ENCODE measurements at regions not wholly inside any gene's neighbourhood (a gene's known extent, or its start where the extent isn't known, plus 50 kb on each side); places are given as distances from the start of the nearest gene placed in this dataset.
"Not testable (repeated sequence)": the region's sequence is repeated elsewhere in the genome, so short reads cannot be mapped to it uniquely, and the experiment has no call there.

DNA sequence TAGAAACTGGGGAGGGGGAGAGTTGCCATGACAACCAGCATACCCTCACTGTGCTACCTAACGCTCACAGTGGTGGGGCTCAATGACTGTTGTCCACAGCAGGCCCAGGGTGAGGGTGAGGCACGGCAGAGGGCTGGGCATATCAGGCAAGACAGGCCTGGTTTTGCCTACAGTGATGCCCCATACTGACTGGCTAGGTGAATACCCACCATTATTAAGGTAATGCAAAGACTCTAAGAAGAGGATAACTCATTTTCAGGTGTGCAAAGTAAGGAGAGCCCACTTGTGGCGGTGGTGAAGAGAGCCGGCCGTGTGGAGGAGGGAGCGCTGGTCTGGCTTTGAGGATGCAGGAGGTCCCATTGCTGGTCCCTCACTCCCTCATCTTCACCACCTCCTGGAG is 422.3 kb downstream of the FUT8 start:
- no peak for DNase-seq (ENCODE audit: low spot score)

DNA sequence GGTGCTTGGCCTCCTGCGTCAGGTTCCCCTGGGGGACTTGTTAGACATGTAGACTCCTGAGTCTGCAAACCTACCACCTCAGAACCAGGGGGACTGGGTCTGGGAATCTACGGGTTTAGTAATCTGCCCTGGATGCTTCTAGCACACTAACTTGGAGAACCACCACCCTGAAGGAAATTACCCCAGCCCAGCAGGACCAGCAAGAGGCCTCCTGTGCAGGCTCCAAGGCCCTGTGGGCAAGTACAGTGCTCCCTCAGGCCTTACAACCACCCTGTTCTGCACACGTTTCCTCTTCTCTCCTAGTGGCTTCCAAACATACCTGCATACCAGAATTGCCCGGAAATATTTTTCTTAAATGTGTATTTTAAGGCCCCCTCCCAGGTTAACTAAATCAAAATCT is 423.0 kb downstream of the FUT8 start:
- no peak for DNase-seq (ENCODE audit: low spot score)

DNA sequence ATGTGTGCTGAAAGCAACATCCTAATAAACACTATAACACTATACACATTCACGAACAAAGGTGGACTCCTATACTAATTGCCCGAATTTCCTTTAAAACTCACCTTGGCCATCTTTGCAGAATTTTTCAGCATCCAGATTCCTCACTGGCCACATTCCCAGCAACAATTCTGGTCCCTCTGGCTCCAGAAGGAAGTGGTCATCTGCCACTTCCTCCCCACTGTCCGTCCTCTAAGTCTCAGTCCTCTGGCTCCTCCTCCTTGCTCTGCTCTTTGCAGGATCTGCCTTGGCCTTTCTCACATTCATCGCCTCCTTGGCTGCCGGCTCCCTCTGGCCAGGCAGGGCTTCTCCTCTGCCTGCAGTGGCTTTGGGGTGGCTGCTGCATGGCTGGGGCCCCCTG is 426.0 kb downstream of the FUT8 start:
- DNase-seq (ENCODE audit: low spot score) = no peak

- DNase-seq (ENCODE audit: low spot score) = no peak
Observed at GRCh38 chr14:65840118-65840751, 427.7 kb downstream of the FUT8 start.

- DNase-seq (ENCODE audit: low spot score) = no peak
Observed at GRCh38 chr14:65840786-65841185, 428.3 kb downstream of the FUT8 start.

DNA sequence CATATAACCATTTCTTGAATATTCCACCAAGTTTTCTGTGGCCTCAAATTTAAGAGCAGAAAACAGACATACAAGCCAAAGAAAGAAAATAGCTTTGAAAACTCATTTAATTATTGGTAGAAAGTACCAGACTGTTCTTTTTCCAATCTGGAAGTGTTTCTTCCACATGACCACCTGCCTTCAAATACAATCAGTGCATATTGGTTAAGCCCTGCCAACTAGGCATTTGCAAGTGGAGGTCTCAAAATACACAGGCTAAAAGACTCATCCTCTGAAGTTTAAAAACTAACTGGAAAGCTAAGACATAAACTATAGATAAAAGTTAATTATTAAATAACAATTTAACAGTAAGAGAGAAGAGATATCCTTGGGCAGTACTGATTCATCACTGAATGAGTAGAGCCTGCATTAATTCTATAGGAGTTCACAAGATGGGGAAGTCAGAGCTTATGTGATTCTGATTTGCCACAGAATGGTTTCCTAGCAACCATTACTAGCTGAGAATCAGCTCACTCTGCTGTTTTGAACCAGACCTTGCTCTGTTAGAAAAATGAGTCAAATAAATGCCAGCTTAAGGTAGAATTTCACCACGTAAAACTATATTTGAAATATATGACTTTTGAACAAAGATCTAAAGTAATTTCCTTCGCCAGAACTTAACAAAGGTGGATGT is 433.8 kb downstream of the FUT8 start:
- no peak for DNase-seq (ENCODE audit: low spot score)

- no peak for DNase-seq (ENCODE audit: low spot score)
Observed at GRCh38 chr14:65847075-65847847, 434.7 kb downstream of the FUT8 start.

GRCh38 chr14:65847931-65848330 is 435.4 kb downstream of the FUT8 start:
- not testable (repeated sequence) for DNase-seq (ENCODE audit: low spot score)

- no peak for DNase-seq (ENCODE audit: low spot score)
Observed at GRCh38 chr14:65849091-65849490, 436.6 kb downstream of the FUT8 start.

DNA sequence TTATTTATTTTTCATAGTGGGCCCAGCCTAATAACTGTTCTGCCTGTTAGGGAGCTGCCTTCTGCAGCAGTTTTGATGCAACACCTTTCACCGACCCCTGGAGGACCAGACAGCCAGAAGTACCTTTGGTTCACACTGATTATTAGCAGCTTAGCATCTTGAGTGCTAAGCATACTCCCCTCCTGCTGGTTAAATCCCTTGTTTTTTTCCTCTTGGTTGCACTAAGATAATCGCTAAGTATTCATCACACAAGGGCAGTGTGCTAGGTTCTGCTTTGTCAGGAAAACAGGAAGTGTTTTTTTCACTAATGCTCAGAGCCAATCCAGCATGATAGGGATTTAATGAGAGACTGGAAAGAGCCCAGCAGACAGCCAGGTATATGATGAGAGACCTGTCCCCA is 437.0 kb downstream of the FUT8 start:
- no peak for DNase-seq (ENCODE audit: low spot score)

DNA sequence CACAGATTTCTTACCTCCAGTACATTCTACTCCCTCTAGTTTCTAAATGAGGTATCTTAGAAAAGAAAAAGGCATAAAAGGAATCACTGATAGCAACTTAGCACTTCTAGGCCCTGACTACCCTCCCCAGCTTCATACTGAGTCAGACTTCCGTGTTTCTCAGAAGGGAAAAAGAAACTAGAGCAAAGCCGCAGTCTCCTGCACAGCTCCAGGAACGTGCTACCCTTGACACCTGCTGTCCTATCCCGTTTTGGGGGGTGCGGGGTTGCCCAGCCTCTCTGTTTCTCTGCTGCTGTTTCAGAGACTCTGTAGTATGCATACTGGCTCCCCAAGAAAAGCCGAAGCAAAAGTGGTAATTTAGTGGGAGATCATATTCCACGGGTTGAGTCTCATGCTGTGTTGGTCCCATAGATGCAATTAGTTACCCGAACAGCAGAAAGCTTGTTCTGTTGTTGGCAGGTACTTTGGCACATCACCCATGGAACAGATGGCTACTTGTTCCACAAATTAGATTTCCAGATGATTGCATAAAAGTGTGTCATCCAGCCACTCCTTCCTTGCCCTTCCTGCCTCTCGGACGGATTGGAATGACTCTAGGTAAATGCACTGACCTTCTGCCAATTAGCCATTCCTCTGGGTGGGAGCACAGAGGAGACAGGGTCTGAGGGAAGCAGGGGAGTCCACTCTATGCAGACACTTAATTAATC is 438.1 kb downstream of the FUT8 start:
- DNase-seq (ENCODE audit: low spot score) = no peak

GRCh38 chr14:65852689-65853088 is 440.2 kb downstream of the FUT8 start:
- no peak for DNase-seq (ENCODE audit: low spot score)

GRCh38 chr14:65853407-65853955 is 441.0 kb downstream of the FUT8 start:
- DNase-seq (ENCODE audit: low spot score) = no peak

GRCh38 chr14:65854215-65854614 is 441.7 kb downstream of the FUT8 start:
- DNase-seq (ENCODE audit: low spot score) = no peak

DNA sequence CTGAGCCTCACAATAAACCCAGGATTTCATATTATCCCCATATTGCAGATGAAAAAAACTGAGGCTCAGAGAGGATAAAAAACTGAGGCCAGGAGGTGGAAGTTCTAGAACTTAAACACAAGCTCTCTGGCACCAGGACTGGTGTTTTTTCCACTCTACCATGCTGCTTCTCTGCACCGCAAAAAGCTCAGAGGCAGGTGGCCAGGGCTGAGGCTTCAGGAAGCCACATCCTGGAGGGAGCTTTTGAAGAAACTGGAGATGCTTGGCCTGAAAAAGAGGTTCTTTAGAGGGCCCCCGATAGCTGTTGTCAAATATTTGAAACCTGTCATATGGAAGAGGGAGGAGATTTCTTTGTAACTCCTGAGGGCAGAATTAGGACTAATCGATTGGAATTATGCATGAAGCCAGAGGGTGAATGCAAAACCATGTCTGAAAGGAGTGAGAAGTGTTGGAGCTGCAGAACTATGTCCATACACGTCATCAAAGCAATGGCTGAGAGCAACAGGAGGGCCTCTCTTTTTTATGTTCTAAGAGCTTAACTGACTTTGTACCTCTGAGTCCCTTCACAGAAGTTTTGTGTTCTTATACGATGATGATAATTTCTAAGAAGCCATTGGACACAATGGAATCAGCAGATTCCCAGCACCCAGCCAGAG is 448.6 kb downstream of the FUT8 start:
- no peak for DNase-seq (ENCODE audit: low spot score)

- no peak for DNase-seq (ENCODE audit: low spot score)
Observed at GRCh38 chr14:65864549-65864948, 452.0 kb downstream of the FUT8 start.

DNA sequence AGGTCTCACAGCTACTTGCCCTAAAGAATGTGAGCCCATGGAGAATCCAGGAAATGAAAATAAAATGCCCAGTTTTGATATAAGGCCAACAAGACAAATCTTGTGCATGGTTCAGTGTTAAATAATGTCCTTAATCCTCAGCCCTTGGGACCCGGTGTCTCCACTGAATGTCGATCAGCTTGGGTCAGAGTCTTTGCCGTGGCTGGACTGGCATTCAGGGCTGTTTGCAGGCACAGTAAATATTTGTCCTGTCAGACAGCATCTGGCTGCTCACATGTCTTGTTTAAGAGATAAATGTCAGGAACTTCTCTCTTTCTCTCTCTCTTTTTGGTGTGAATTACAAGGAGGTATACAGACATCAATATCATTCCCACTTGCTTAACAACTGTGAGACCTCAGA is 452.5 kb downstream of the FUT8 start:
- no peak for DNase-seq (ENCODE audit: low spot score)

DNA sequence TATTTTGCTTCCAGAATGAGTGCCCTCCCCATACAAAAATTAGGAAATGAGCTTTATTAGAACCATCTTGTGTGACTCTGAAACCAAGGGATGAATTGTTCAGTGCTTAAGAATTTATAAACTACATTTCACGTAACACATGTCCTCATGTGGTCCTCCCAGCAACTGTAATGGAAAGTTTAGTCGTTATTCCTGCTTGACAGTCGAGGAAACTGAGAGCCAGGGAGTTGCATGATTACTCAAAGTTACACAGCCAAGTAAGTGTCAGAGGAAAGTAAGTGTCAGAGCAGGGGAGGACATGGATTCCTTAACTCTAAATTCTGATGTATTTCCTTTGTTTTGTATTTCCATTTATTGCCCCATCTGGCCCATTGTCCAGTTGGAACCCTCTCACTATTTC is 453.9 kb downstream of the FUT8 start:
- DNase-seq (ENCODE audit: low spot score) = no peak

GRCh38 chr14:65866886-65867285 is 454.4 kb downstream of the FUT8 start:
- DNase-seq (ENCODE audit: low spot score) = no peak

DNA sequence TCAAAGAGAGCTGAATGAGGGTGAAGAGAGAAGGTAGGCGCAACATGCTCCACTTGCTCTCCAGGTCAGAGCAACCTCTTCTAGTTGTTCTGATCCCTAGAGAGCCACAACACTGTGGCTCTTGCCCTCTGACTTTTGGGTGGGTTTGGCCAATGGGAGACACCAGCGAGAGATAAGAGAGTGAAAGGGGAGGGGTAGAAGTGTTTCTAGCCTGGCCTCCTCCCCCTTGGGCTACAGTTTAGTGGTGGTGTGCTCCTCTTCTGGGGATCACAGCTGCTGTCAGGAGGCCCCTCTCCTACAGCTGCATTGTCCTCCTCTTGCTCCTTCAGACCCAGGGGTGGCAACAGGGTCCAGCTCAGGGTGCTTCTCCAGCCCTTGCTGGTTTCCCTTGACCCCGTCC is 454.8 kb downstream of the FUT8 start:
- no peak for DNase-seq (ENCODE audit: low spot score)

DNA sequence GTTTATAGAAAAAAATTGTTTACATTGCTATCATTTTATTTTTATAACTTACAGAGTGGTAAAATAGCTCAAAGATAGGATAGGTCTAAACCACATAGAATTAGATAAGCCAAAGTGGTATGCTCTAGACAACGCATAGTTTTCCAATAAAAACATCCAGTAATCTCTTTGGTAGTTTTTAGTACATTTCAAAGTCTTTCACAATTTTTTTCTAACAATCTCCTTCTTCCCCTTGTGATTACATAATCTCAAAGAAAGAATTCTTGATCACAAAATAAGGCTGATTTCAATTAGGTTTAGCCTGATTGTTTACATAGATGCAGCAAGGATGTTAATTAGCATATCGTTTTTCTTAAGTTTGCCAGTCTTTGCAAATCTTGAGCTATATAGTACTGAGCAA is 460.0 kb downstream of the FUT8 start:
- no peak for DNase-seq (ENCODE audit: low spot score)

- DNase-seq (ENCODE audit: low spot score) = no peak
Observed at GRCh38 chr14:65877166-65877565, 464.6 kb downstream of the FUT8 start.

Measured in HuH-7.5 (cell line).